C4-2B (cell line): ENCODE measurements at regions not wholly inside any gene's neighbourhood (a gene's known extent, or its start where the extent isn't known, plus 50 kb on each side); places are given as distances from the start of the nearest gene placed in this dataset.

Source experiments
- H3K27ac ChIP-seq: fragments of 450-650 bp; 2 replicates; pipeline ENCODE4 v1.5.1; 2017
- CTCF ChIP-seq: fragments of 450-650 bp; conservative IDR thresholded peaks from 2 replicates; pipeline ENCODE4 v1.5.1; 2017; ENCODE audit warnings: mild to moderate bottlenecking
- ZFX ChIP-seq: fragments of 450-650 bp; IDR thresholded peaks from 2 replicates; pipeline ENCODE4 v1.6.1; 2017

- H3K27ac ChIP-seq: no peak overlapping the region
- TF ChIP-seq CTCF (no peak), ZFX (no peak)
Measured at GRCh38 chr4:89488736-89489135, 181.1 kb upstream of the GPRIN3 start.

GRCh38 chr4:89486673-89487072, 179.1 kb upstream of the GPRIN3 start:
- no peak for TF ChIP-seq ZFX
- TF ChIP-seq CTCF: no peak
- H3K27ac ChIP-seq: no peak overlapping the region

GRCh38 chr4:89486042-89486441, 178.4 kb upstream of the GPRIN3 start:
- TF ChIP-seq CTCF: peak; percentile 43
- TF ChIP-seq ZFX: no peak
- no peak overlapping the region for H3K27ac ChIP-seq

- H3K27ac ChIP-seq: no peak overlapping the region
- TF ChIP-seq ZFX (no peak), CTCF (no peak)
Measured at GRCh38 chr4:89483833-89484232, 176.2 kb upstream of the GPRIN3 start.

- H3K27ac ChIP-seq: no peak overlapping the region
- TF ChIP-seq CTCF: no peak
- no peak for TF ChIP-seq ZFX
Measured at GRCh38 chr4:89482926-89483595, 175.5 kb upstream of the GPRIN3 start.

- TF ChIP-seq ZFX: no peak
- TF ChIP-seq CTCF: peak; percentile 64
- no peak overlapping the region for H3K27ac ChIP-seq
Measured at GRCh38 chr4:89482251-89482650, 174.7 kb upstream of the GPRIN3 start.

GRCh38 chr4:89469930-89470375, 162.4 kb upstream of the GPRIN3 start:
- H3K27ac ChIP-seq: no peak overlapping the region
- TF ChIP-seq ZFX: no peak
- TF ChIP-seq CTCF: no peak
